ENCODE measurements at regions not wholly inside any gene's neighbourhood (a gene's known extent, or its start where the extent isn't known, plus 50 kb on each side); places are given as distances from the start of the nearest gene placed in this dataset.

GRCh38 chr5:167835146-167835545, 456.3 kb upstream of the WWC1 start:
- TF ChIP-seq CTCF (IDR thresholded peaks at IDR 0.05) (no peak), ZFX (IDR thresholded peaks at IDR 0.05; ENCODE audit: borderline replicate concordance) (no peak)
- no peak overlapping the region for H3K27ac ChIP-seq

DNA sequence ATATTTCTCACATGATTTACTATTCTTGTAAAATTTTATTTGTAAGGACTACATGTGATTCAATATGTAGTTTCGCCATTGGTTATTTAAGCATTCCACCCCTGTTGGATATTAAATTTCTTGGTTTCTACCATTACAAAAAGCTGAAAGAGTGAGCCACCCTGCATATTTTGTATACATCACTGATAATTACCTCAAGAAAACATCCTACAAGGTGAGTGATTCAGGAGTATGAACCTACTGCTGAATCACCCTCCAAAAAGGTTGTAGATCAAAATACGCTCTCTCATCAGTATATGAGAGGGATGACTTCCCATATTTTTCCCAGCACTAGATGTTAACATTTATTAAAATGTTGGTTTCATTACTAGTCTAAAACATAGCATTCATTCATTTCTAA, 454.3 kb upstream of the WWC1 start:
- H3K27ac ChIP-seq, result no peak overlapping the region
- TF ChIP-seq ZFX (IDR thresholded peaks at IDR 0.05; ENCODE audit: borderline replicate concordance) (no peak), CTCF (IDR thresholded peaks at IDR 0.05) (no peak)

- H3K27ac ChIP-seq, result no peak overlapping the region
- no peak for TF ChIP-seq ZFX (IDR thresholded peaks at IDR 0.05; ENCODE audit: borderline replicate concordance)
- no peak for TF ChIP-seq CTCF (IDR thresholded peaks at IDR 0.05)
Observed at GRCh38 chr5:167839065-167839464, 452.4 kb upstream of the WWC1 start.

DNA sequence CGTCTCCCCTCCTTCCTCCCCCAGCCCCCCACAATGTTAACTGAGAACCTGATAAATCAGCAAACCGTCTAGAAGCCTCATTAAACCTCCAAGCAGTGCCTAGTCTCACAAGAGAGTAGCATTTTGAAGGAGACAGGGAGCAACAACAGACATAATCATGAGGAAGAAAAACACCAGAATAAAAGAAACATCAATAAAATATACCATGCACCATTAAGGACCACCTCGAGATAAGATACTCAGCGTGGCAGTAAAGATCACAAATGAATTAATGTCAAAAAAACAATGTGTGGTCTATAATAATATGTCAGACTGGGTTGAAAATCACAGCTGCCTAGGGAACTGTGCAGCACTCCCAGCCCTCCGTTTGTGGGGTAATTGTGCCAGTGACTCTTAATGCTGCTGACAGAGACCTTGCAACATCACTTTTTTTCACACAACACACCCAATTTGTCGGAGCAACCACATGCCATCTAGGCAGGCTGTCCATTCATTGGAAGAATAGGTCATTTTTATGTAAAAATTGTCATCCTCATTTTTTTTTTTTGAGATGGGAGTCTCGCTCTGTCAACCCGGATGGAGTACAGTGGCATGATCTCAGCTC, 450.8 kb upstream of the WWC1 start:
- H3K27ac ChIP-seq, result no peak overlapping the region
- TF ChIP-seq CTCF (IDR thresholded peaks at IDR 0.05) (no peak), ZFX (IDR thresholded peaks at IDR 0.05; ENCODE audit: borderline replicate concordance) (no peak)

DNA sequence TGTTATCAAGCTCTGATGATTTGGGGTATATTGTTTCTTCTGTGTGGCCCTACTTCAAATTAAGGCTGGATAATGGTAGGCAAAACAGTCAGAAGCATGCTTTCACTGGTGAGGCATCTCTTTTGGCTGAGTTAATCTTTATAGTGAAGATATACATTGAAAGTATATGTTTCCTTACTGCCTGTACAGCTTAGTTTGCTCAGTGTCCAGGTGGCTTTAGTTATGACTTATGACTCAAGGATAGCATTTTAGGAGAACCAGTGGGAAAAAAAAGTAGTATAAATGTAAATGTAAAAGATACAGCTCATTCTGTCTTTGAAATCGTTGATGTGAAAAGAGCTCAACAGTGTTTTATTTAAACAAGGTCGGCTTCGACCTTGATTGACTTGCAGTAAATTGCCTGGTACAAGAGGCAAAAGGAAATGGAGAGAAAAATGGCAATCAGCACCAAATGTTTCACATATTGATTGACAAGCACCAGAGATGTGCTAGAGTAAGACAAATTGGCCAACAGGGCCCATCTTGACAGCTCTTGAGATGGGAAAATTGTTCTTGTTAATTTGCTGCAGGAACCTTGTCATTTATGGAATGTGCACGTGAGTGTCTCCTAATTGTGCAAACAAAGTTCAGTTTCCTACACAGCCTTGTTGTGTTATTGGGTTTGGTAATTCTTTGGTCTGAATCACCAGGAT, 447.4 kb upstream of the WWC1 start:
- TF ChIP-seq CTCF (IDR thresholded peaks at IDR 0.05) (no peak), ZFX (IDR thresholded peaks at IDR 0.05; ENCODE audit: borderline replicate concordance) (no peak)
- no peak overlapping the region for H3K27ac ChIP-seq

DNA sequence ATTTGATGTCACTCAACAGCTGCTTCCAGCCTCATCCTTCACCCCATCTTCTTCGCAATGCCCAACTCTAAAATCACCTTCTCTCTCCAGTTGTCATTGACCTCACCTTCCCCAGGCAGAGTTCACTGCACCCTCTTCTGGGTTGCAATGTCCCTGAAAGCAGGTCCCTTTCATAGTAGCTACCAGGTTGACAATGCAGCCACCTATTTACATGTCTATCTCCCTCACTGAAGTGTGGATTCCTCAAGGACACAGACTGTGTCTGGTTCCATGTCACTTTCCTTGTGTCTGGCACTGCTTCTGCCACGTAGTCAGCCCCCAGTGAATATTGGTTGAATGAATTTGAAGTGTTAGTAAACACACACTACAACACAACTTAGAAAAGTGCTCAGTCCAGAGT, 445.5 kb upstream of the WWC1 start:
- H3K27ac ChIP-seq, result no peak overlapping the region
- TF ChIP-seq CTCF (IDR thresholded peaks at IDR 0.05) (no peak), ZFX (IDR thresholded peaks at IDR 0.05; ENCODE audit: borderline replicate concordance) (no peak)

GRCh38 chr5:167849874-167850273, 441.6 kb upstream of the WWC1 start:
- TF ChIP-seq ZFX (IDR thresholded peaks at IDR 0.05; ENCODE audit: borderline replicate concordance), result no peak
- TF ChIP-seq CTCF (IDR thresholded peaks at IDR 0.05), result no peak

More at GRCh38 chr5:167849874-167850273, 441.6 kb upstream of the WWC1 start:
- no peak overlapping the region for H3K27ac ChIP-seq
